ENCODE measurements at regions not wholly inside any gene's neighbourhood (a gene's known extent, or its start where the extent isn't known, plus 50 kb on each side); places are given as distances from the start of the nearest gene placed in this dataset.

DNA sequence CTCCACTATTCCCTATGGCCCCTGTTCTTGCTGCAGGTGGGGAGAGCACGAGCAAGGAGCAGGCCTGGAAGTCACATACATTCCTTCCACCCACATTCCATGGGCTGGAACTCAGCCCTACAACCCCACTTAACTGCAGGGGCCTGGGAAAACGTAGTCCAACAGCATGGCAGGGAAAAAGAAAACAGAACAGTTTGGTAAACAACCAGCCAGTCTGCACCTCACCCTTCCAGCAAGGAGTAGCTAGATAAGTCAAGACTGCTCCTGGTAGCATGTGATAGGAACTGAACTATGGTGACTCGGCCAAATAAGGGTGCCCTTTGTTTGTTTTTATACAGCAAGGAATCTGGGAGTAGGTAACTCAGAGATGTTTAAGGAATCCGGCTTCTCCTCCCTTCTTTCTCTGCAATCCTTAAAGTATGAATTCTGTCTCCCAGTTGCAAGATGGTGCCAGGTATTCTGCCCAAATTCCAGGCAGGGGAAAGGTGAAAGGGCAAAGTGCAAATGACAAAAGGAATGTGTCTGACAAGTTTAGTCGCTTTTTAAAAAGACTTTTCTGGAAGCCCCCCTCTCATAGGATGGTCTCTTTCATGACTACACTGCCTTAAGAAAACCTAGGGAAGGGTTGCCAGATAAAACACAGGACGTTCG lies 311.7 kb upstream of the NEBL start:
- TF ChIP-seq, protein P1, sequence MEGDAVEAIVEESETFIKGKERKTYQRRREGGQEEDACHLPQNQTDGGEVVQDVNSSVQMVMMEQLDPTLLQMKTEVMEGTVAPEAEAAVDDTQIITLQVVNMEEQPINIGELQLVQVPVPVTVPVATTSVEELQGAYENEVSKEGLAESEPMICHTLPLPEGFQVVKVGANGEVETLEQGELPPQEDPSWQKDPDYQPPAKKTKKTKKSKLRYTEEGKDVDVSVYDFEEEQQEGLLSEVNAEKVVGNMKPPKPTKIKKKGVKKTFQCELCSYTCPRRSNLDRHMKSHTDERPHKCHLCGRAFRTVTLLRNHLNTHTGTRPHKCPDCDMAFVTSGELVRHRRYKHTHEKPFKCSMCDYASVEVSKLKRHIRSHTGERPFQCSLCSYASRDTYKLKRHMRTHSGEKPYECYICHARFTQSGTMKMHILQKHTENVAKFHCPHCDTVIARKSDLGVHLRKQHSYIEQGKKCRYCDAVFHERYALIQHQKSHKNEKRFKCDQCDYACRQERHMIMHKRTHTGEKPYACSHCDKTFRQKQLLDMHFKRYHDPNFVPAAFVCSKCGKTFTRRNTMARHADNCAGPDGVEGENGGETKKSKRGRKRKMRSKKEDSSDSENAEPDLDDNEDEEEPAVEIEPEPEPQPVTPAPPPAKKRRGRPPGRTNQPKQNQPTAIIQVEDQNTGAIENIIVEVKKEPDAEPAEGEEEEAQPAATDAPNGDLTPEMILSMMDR (conservative IDR thresholded peaks at IDR 0.05 in 1 of 2, IDR thresholded peaks at IDR 0.05 in 1 of 2; ENCODE audit: low read depth in 1 of 2, low read length in 2 of 2), result no peak
- TF ChIP-seq EZH2 (IDR thresholded peaks at IDR 0.05; ENCODE audit: low read length, missing control alignments), result no peak
